Dedifferentiated amniotic fluid mesenchymal stem cell (primary cell): ENCODE measurements at regions not wholly inside any gene's neighbourhood (a gene's known extent, or its start where the extent isn't known, plus 50 kb on each side); places are given as distances from the start of the nearest gene placed in this dataset.
"Not testable (repeated sequence)": the region's sequence is repeated elsewhere in the genome, so short reads cannot be mapped to it uniquely, and the experiment has no call there.

ENCODE experiments used
- DNase-seq: peaks from one replicate; pipeline ENCODE4 v3.0.0-alpha.2; 2016; ENCODE audit errors: extremely low spot score

GRCh38 chr1:73065339-73066041 is 783.2 kb upstream of the NEGR1 start:
- DNase-seq = no peak

- DNase-seq = no peak
Measured at GRCh38 chr1:73056826-73057225, 774.5 kb upstream of the NEGR1 start.

GRCh38 chr1:73044241-73045036 is 762.1 kb upstream of the NEGR1 start:
- no peak for DNase-seq

GRCh38 chr1:73042403-73042802 is 760.1 kb upstream of the NEGR1 start:
- DNase-seq = no peak

- DNase-seq = no peak
Measured at GRCh38 chr1:73040811-73041210, 758.5 kb upstream of the NEGR1 start.

GRCh38 chr1:73034271-73034670 is 751.9 kb upstream of the NEGR1 start:
- DNase-seq = no peak

GRCh38 chr1:73033640-73034039 is 751.3 kb upstream of the NEGR1 start:
- no peak for DNase-seq

- no peak for DNase-seq
Measured at GRCh38 chr1:73029571-73029970, 747.2 kb upstream of the NEGR1 start.

GRCh38 chr1:73026114-73026513 is 743.8 kb upstream of the NEGR1 start:
- no peak for DNase-seq

GRCh38 chr1:73009938-73010337 is 727.6 kb upstream of the NEGR1 start:
- DNase-seq = no peak

- DNase-seq = no peak
Measured at GRCh38 chr1:73009311-73009710, 727.0 kb upstream of the NEGR1 start.

- no peak for DNase-seq
Measured at GRCh38 chr1:72997624-72998023, 715.3 kb upstream of the NEGR1 start.

GRCh38 chr1:72997041-72997440 is 714.7 kb upstream of the NEGR1 start:
- DNase-seq = no peak

GRCh38 chr1:72987871-72988270 is 705.5 kb upstream of the NEGR1 start:
- not testable (repeated sequence) for DNase-seq

- DNase-seq = no peak
Measured at GRCh38 chr1:72986591-72987290, 704.4 kb upstream of the NEGR1 start.

GRCh38 chr1:72985024-72985423 is 702.7 kb upstream of the NEGR1 start:
- not testable (repeated sequence) for DNase-seq

GRCh38 chr1:72983011-72983410 is 700.7 kb upstream of the NEGR1 start:
- DNase-seq = not testable (repeated sequence)

- no peak for DNase-seq
Measured at GRCh38 chr1:72969461-72969860, 687.1 kb upstream of the NEGR1 start.

- no peak for DNase-seq
Measured at GRCh38 chr1:72954943-72955342, 672.6 kb upstream of the NEGR1 start.

GRCh38 chr1:72950900-72951299 is 668.6 kb upstream of the NEGR1 start:
- DNase-seq = not testable (repeated sequence)

- DNase-seq = no peak
Measured at GRCh38 chr1:72946903-72947499, 664.7 kb upstream of the NEGR1 start.

GRCh38 chr1:72942008-72942407 is 659.7 kb upstream of the NEGR1 start:
- no peak for DNase-seq
